ENCODE measurements at regions not wholly inside any gene's neighbourhood (a gene's known extent, or its start where the extent isn't known, plus 50 kb on each side); places are given as distances from the start of the nearest gene placed in this dataset.

- Histone ChIP-seq H2AFZ (ENCODE audit: low read length) (no peak overlapping the region), H3K9ac (ENCODE audit: low read length) (no peak overlapping the region), H3F3A (ENCODE audit: insufficient read depth, low read length) (no peaks in the 10 kb centered on the region), H4K20me1 (ENCODE audit: insufficient read depth, low read length) (no peaks in the 10 kb centered on the region), H3K4me2 (ENCODE audit: low read length) (no peak overlapping the region), H3K4me1 (ENCODE audit: insufficient read depth, low read length, severe bottlenecking) (no peaks in the 10 kb centered on the region), H3K79me2 (ENCODE audit: insufficient read depth, low read length) (no peaks in the 10 kb centered on the region), H3K27ac (ENCODE audit: low read depth, low read length, poor library complexity, severe bottlenecking) (no peak overlapping the region), H3K27me3 (ENCODE audit: insufficient read depth, low read length) (no peaks in the 10 kb centered on the region), H3K4me3 (ENCODE audit: low read depth, low read length, poor library complexity, severe bottlenecking) (no peak overlapping the region), H3K9me2 (ENCODE audit: low read depth, low read length) (no peaks in the 10 kb centered on the region), H3K36me3 (ENCODE audit: insufficient read depth, low read length) (no peaks in the 10 kb centered on the region), H3K9me3 (ENCODE audit: low read length) (no peaks in the 10 kb centered on the region)
- no peak for TF ChIP-seq EZH2 (IDR thresholded peaks at IDR 0.05; ENCODE audit: borderline replicate concordance, low read length)
- TF ChIP-seq, protein P1, sequence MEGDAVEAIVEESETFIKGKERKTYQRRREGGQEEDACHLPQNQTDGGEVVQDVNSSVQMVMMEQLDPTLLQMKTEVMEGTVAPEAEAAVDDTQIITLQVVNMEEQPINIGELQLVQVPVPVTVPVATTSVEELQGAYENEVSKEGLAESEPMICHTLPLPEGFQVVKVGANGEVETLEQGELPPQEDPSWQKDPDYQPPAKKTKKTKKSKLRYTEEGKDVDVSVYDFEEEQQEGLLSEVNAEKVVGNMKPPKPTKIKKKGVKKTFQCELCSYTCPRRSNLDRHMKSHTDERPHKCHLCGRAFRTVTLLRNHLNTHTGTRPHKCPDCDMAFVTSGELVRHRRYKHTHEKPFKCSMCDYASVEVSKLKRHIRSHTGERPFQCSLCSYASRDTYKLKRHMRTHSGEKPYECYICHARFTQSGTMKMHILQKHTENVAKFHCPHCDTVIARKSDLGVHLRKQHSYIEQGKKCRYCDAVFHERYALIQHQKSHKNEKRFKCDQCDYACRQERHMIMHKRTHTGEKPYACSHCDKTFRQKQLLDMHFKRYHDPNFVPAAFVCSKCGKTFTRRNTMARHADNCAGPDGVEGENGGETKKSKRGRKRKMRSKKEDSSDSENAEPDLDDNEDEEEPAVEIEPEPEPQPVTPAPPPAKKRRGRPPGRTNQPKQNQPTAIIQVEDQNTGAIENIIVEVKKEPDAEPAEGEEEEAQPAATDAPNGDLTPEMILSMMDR (IDR thresholded peaks at IDR 0.05; ENCODE audit: low read length), result no peak
These were observed 678.7 kb downstream of the MAT2B start for GRCh38 chr5:164184158-164184557.

DNA sequence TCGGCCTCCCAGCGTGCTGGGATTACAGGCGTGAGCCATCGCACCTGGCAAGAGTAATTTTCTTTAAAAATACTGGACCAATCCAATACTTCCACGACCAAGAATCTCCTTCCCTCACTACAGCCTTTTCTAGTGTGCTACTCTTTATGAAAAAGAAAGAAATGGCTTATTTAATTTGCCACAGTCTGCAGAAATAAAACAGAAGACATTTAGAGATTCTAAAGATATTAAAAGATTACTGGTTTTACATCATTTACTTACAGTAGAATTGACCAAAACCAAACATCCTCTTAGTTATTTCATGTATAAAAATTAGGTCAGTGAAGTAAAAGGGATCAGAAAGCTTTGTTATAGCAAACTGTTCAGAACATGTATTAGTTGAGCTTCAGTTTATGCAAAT lies 679.6 kb downstream of the MAT2B start:
- H3K9ac ChIP-seq (ENCODE audit: low read length), result no peak overlapping the region
- no peaks in the 10 kb centered on the region for H3K79me2 ChIP-seq (ENCODE audit: insufficient read depth, low read length)
- no peaks in the 10 kb centered on the region for H3K4me1 ChIP-seq (ENCODE audit: insufficient read depth, low read length, severe bottlenecking)
- H3K9me3 ChIP-seq (ENCODE audit: low read length), result no peaks in the 10 kb centered on the region
- no peak overlapping the region for H3K4me3 ChIP-seq (ENCODE audit: low read depth, low read length, poor library complexity, severe bottlenecking)
- no peaks in the 10 kb centered on the region for H3K36me3 ChIP-seq (ENCODE audit: insufficient read depth, low read length)
- TF ChIP-seq, protein P1 (IDR thresholded peaks at IDR 0.05; ENCODE audit: low read length), result no peak
- no peak for TF ChIP-seq EZH2 (IDR thresholded peaks at IDR 0.05; ENCODE audit: borderline replicate concordance, low read length)
- H3K27ac ChIP-seq (ENCODE audit: low read depth, low read length, poor library complexity, severe bottlenecking), result no peak overlapping the region
- no peak overlapping the region for H2AFZ ChIP-seq (ENCODE audit: low read length)
- H3K4me2 ChIP-seq (ENCODE audit: low read length), result no peak overlapping the region
- H3K27me3 ChIP-seq (ENCODE audit: insufficient read depth, low read length), result no peaks in the 10 kb centered on the region
- no peaks in the 10 kb centered on the region for H4K20me1 ChIP-seq (ENCODE audit: insufficient read depth, low read length)
- no peaks in the 10 kb centered on the region for H3K9me2 ChIP-seq (ENCODE audit: low read depth, low read length)
- no peaks in the 10 kb centered on the region for H3F3A ChIP-seq (ENCODE audit: insufficient read depth, low read length)

GRCh38 chr5:164186550-164186949 lies 681.1 kb downstream of the MAT2B start:
- Histone ChIP-seq H3F3A (ENCODE audit: insufficient read depth, low read length) (no peaks in the 10 kb centered on the region), H3K4me2 (ENCODE audit: low read length) (no peak overlapping the region), H3K79me2 (ENCODE audit: insufficient read depth, low read length) (no peaks in the 10 kb centered on the region), H3K9ac (ENCODE audit: low read length) (no peak overlapping the region), H3K9me2 (ENCODE audit: low read depth, low read length) (no peaks in the 10 kb centered on the region), H3K4me3 (ENCODE audit: low read depth, low read length, poor library complexity, severe bottlenecking) (no peak overlapping the region), H3K9me3 (ENCODE audit: low read length) (no peaks in the 10 kb centered on the region), H3K36me3 (ENCODE audit: insufficient read depth, low read length) (no peaks in the 10 kb centered on the region), H2AFZ (ENCODE audit: low read length) (no peak overlapping the region), H3K27ac (ENCODE audit: low read depth, low read length, poor library complexity, severe bottlenecking) (no peak overlapping the region), H3K27me3 (ENCODE audit: insufficient read depth, low read length) (no peaks in the 10 kb centered on the region), H3K4me1 (ENCODE audit: insufficient read depth, low read length, severe bottlenecking) (no peaks in the 10 kb centered on the region), H4K20me1 (ENCODE audit: insufficient read depth, low read length) (no peaks in the 10 kb centered on the region)
- TF ChIP-seq, protein P1 (IDR thresholded peaks at IDR 0.05; ENCODE audit: low read length), result no peak
- no peak for TF ChIP-seq EZH2 (IDR thresholded peaks at IDR 0.05; ENCODE audit: borderline replicate concordance, low read length)
